Mucosa of descending colon (tissue), 3 donors: ENCODE measurements at regions not wholly inside any gene's neighbourhood (a gene's known extent, or its start where the extent isn't known, plus 50 kb on each side); places are given as distances from the start of the nearest gene placed in this dataset.

Source experiments
- ATAC-seq: fragments of 200-7000 bp; cut with Tn5 transposase; one replicate; pipeline ENCODE4 v1.9.1; 2020; ENCODE audit warnings: mild to moderate bottlenecking, moderate library complexity
- DNase-seq, 3 donors: peaks; one replicate each; pipeline ENCODE4 v3.0.0-alpha.2; 2020
- H3K36me3 ChIP-seq: fragments of 200-600 bp; one replicate; pipeline ENCODE4 v1.8.0; 2021; ENCODE audit warnings: low read depth, mild to moderate bottlenecking
- H3K4me1 ChIP-seq: fragments of 200-600 bp; one replicate; pipeline ENCODE4 v1.8.0; 2021; ENCODE audit warnings: low read depth, mild to moderate bottlenecking
- H3K4me3 ChIP-seq: fragments of 200-600 bp; one replicate; pipeline ENCODE4 v1.8.0; 2021; ENCODE audit warnings: mild to moderate bottlenecking
- H3K9me3 ChIP-seq: fragments of 200-600 bp; one replicate; pipeline ENCODE4 v1.8.0; 2021; ENCODE audit warnings: mild to moderate bottlenecking
- CTCF ChIP-seq: fragments of 200-600 bp; IDR thresholded peaks from one replicate; pipeline ENCODE4 v1.8.0; 2022; ENCODE audit warnings: antibody characterized with exemption, mild to moderate bottlenecking
- intact Hi-C, 2 donors: fragments of 100-400 bp; cut with DNase I in 1 of 2; cut with micrococcal nuclease in 1 of 2; formaldehyde crosslinking; loops; one replicate each; pipeline versions ENCODE4 v1.11.0 to v1.11.1; 2022; cut with DNase I, micrococcal nuclease
- donor health status: DM: no; HTN: no; CAD: no; lungs with moderate emphysema.
- donor health status: DM: no; HTN: no; CAD: no.
- donor health status: DM: no; HTN: yes; CAD: no.

DNA sequence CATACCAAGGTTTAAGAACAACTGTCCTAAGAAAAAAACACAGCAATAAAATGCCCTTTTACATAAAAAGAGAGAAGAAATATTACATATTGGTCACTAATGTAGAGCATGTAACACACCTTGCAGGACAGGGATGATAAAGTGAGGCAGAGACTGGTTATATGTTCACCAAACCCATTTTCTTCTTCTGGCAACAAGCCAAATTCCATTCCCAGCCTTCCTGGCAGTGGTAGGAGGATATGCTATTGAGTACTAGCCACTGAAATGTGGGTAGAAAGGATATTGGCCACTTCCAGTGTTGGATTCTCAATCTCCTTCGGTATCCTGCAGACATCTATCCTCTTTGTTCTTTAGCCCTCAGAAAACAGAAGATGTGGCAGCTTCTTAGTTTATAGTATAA lies 105.2 kb upstream of the SHISA6 start:
- intact Hi-C loops: no loop called here
- Histone ChIP-seq H3K9me3 (no peaks in the 10 kb centered on the region), H3K36me3 (no peaks in the 10 kb centered on the region), H3K4me1 (no peaks in the 10 kb centered on the region), H3K4me3 (no peak overlapping the region)
- ATAC-seq (no peak), DNase-seq (no peak)
- no peak for TF ChIP-seq CTCF

- Histone ChIP-seq H3K36me3 (no peaks in the 10 kb centered on the region), H3K4me3 (no peak overlapping the region), H3K4me1 (no peaks in the 10 kb centered on the region), H3K9me3 (no peaks in the 10 kb centered on the region)
- TF ChIP-seq CTCF: no peak
- intact Hi-C loops: no loop called here
- DNase-seq: no peak
- no peak for ATAC-seq
Observed at GRCh38 chr17:11130367-11130766, 110.6 kb upstream of the SHISA6 start.

DNA sequence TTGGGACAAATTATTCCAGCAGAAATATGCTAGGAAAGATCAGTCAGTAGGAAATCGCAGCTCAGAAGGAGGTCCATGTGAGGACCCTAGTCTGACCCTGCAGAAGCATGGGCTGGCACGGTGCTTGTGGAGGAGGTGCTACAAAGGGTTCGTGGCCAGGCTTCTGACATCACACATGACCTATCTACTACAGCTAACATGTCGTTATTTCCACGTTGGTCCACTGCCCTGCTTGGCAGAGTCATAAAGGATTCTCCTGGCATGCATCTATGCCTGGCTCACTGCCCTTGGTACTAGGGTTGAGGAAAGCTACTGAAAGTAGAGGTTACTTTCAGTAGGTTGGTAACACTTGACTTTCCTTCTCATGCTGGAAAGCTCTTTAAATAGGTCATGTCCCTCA lies 118.1 kb upstream of the SHISA6 start:
- DNase-seq (no peak), ATAC-seq (no peak)
- no peaks in the 10 kb centered on the region for H3K9me3 ChIP-seq
- no peak for TF ChIP-seq CTCF
- intact Hi-C loops: no loop called here
- H3K4me1 ChIP-seq: no peaks in the 10 kb centered on the region
- no peak overlapping the region for H3K4me3 ChIP-seq
- H3K36me3 ChIP-seq: no peaks in the 10 kb centered on the region

DNA sequence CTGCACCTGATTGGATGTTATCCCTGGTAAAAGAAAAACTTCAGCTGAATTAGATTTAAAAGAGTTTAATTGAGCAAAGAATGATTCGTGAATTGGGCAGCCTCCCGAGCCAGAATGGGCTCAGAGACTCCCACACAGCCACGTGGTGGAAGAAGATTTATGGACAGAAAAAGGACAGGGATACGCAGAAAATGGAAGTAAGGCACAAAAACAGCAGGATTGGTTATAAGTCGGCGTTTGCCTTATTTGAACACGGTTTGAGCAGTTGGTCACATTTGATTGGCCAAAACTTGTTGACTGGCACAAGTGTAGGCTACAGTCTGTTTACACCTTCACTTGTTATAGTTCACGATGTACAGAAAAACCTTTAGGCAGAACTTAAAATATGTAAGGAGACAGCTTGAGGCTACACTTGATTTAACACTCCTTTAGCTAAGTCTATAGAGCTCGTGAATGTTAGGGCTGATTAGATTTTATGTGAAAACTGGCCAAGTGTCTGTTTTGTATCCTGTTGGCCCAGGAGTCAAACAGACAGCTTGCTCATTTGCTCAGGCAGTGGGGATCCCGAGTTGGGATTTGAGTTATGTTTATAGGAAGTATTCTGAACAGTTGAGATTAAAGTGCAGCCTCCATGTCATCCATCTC lies 119.5 kb upstream of the SHISA6 start:
- ATAC-seq (no peak), DNase-seq (no peak)
- intact Hi-C loops: no loop called here
- no peak for TF ChIP-seq CTCF
- H3K9me3 ChIP-seq: no peaks in the 10 kb centered on the region
- H3K4me1 ChIP-seq: no peaks in the 10 kb centered on the region
- H3K4me3 ChIP-seq: no peak overlapping the region
- no peaks in the 10 kb centered on the region for H3K36me3 ChIP-seq

GRCh38 chr17:11109106-11109505 lies 131.9 kb upstream of the SHISA6 start:
- DNase-seq (no peak), ATAC-seq (no peak)
- no peak for TF ChIP-seq CTCF
- Histone ChIP-seq H3K36me3 (no peaks in the 10 kb centered on the region), H3K4me3 (no peak overlapping the region), H3K4me1 (no peaks in the 10 kb centered on the region), H3K9me3 (no peaks in the 10 kb centered on the region)
- intact Hi-C loops: no loop called here

GRCh38 chr17:11105141-11105540 lies 135.9 kb upstream of the SHISA6 start:
- H3K9me3 ChIP-seq: no peaks in the 10 kb centered on the region
- H3K4me1 ChIP-seq: no peaks in the 10 kb centered on the region
- no peak for TF ChIP-seq CTCF
- ATAC-seq (no peak), DNase-seq (no peak)
- intact Hi-C loops: no loop called here
- no peaks in the 10 kb centered on the region for H3K36me3 ChIP-seq
- no peak overlapping the region for H3K4me3 ChIP-seq
